Gastrocnemius medialis (tissue), 4 donors: ENCODE measurements at regions not wholly inside any gene's neighbourhood (a gene's known extent, or its start where the extent isn't known, plus 50 kb on each side); places are given as distances from the start of the nearest gene placed in this dataset.

ENCODE experiments used
- ATAC-seq, 2 donors: fragments of 150-250 bp; one replicate each; pipeline ENCODE4 v1.9.1; 2016
- DNase-seq, 2 donors: peaks; one replicate each; pipeline ENCODE4 v3.0.0-alpha.2; 2019
- H3K27ac ChIP-seq, 4 donors: fragments of 200-600 bp; sonication (generic); 1 replicate in 1 of 4; 2 replicates in 3 of 4; pipeline ENCODE4 v1.5.1; 2016 to 2018; ENCODE audit warnings: mild to moderate bottlenecking in 2 of 4, moderate library complexity in 1 of 4
- H3K27me3 ChIP-seq, 3 donors: fragments of 200-600 bp; sonication (generic) in 2 of 3; 1 replicate in 1 of 3; 2 replicates in 2 of 3; pipeline versions ENCODE4 v1.5.1 to v1.6.0; 2016 to 2019; ENCODE audit warnings: mild to moderate bottlenecking in 1 of 3, moderate library complexity in 1 of 3
- H3K36me3 ChIP-seq, 2 donors: fragments of 200-600 bp; sonication (generic) in 1 of 2; one replicate each; pipeline ENCODE4 v1.5.1; 2017 to 2018
- H3K4me1 ChIP-seq, 2 donors: fragments of 200-600 bp; sonication (generic) in 1 of 2; one replicate each; pipeline ENCODE4 v1.5.1; 2016 to 2017; ENCODE audit warnings: mild to moderate bottlenecking in 2 of 2
- H3K4me3 ChIP-seq, 4 donors: fragments of 200-600 bp; sonication (generic) in 3 of 4; 1 replicate in 1 of 4; 2 replicates in 3 of 4; pipeline ENCODE4 v1.5.1; 2016 to 2019; ENCODE audit warnings: mild to moderate bottlenecking in 2 of 4
- H3K9me3 ChIP-seq, 3 donors: fragments of 200-600 bp; sonication (generic) in 2 of 3; 1 replicate in 1 of 3; 2 replicates in 2 of 3; pipeline ENCODE4 v1.5.1; 2016 to 2019
- CTCF ChIP-seq, 5 experiments: fragments of 450-650 bp in 3 of 5; fragments of 200-600 bp in 2 of 5; sonication (generic) in 2 of 5; IDR thresholded peaks in 4 of 5; conservative IDR thresholded peaks in 1 of 5; 1 replicate in 4 of 5; 2 replicates in 1 of 5; pipeline ENCODE4 v1.5.1; 2016 to 2019; ENCODE audit warnings: antibody characterized with exemption in 5 of 5, mild to moderate bottlenecking in 3 of 5, moderate library complexity in 3 of 5
- POLR2A ChIP-seq, 2 donors: fragments of 450-650 bp; IDR thresholded peaks; one replicate each; pipeline ENCODE4 v1.6.1; 2017; ENCODE audit warnings: antibody characterized with exemption in 2 of 2, mild to moderate bottlenecking in 2 of 2, moderate library complexity in 2 of 2
- in situ Hi-C, 4 donors: fragments of 200-750 bp; cut with MboI; loops; one replicate each; pipeline versions ENCODE4 v1.15.0 to v1.8.0; 2017; ENCODE audit warnings: low sequenced_read_pairs in 4 of 4
- intact Hi-C: fragments of 100-400 bp; cut with DNase I; formaldehyde crosslinking; loops from one replicate; pipeline ENCODE4 v1.15.1; 2023; ENCODE audit warnings: low total_unique reads

GRCh38 chr6:49087369-49087768 is 375.7 kb downstream of the MMUT start:
- in situ Hi-C loops: no loop called here

GRCh38 chr6:49082611-49083010 is 380.4 kb downstream of the MMUT start:
- H3K9me3 ChIP-seq: no peaks in the 10 kb centered on the region
- intact Hi-C loops: no loop called here
- no peak for TF ChIP-seq POLR2A (IDR thresholded peaks at IDR 0.05)
- TF ChIP-seq CTCF (IDR thresholded peaks at IDR 0.05 in 4 of 5, conservative IDR thresholded peaks at IDR 0.05 in 1 of 5): no peak
- H3K4me3 ChIP-seq: no peak overlapping the region
- no peaks in the 10 kb centered on the region for H3K27me3 ChIP-seq
- no peaks in the 10 kb centered on the region for H3K4me1 ChIP-seq
- ATAC-seq (no peak), DNase-seq (no peak)
- in situ Hi-C loops: no loop called here
- no peak overlapping the region for H3K27ac ChIP-seq
- H3K36me3 ChIP-seq: no peaks in the 10 kb centered on the region

More at GRCh38 chr6:49087369-49087768, 375.7 kb downstream of the MMUT start:
- ATAC-seq (no peak), DNase-seq (no peak)
- H3K4me3 ChIP-seq: no peak overlapping the region
- intact Hi-C loops: no loop called here
- TF ChIP-seq CTCF (IDR thresholded peaks at IDR 0.05 in 4 of 5, conservative IDR thresholded peaks at IDR 0.05 in 1 of 5): no peak
- TF ChIP-seq POLR2A (IDR thresholded peaks at IDR 0.05): no peak
- H3K4me1 ChIP-seq: no peaks in the 10 kb centered on the region
- no peaks in the 10 kb centered on the region for H3K27me3 ChIP-seq
- H3K36me3 ChIP-seq: no peaks in the 10 kb centered on the region
- H3K9me3 ChIP-seq: no peaks in the 10 kb centered on the region
- no peak overlapping the region for H3K27ac ChIP-seq

GRCh38 chr6:49072885-49073620 is 390.0 kb downstream of the MMUT start:
- no peak for DNase-seq
- Histone ChIP-seq H3K9me3 (no peaks in the 10 kb centered on the region), H3K36me3 (no peaks in the 10 kb centered on the region), H3K4me1 (no peaks in the 10 kb centered on the region), H3K27ac (no peak overlapping the region), H3K27me3 (no peaks in the 10 kb centered on the region), H3K4me3 (no peak overlapping the region)
- no peak for ATAC-seq
- TF ChIP-seq POLR2A (IDR thresholded peaks at IDR 0.05): no peak
- no peak for TF ChIP-seq CTCF (IDR thresholded peaks at IDR 0.05 in 4 of 5, conservative IDR thresholded peaks at IDR 0.05 in 1 of 5)
- in situ Hi-C loops: no loop called here
- intact Hi-C loops: no loop called here

GRCh38 chr6:49072146-49072545 is 390.9 kb downstream of the MMUT start:
- H3K36me3 ChIP-seq: no peaks in the 10 kb centered on the region
- intact Hi-C loops: no loop called here
- H3K9me3 ChIP-seq: no peaks in the 10 kb centered on the region
- no peaks in the 10 kb centered on the region for H3K27me3 ChIP-seq
- no peaks in the 10 kb centered on the region for H3K4me1 ChIP-seq
- H3K4me3 ChIP-seq: no peak overlapping the region
- in situ Hi-C loops: no loop called here
- H3K27ac ChIP-seq: no peak overlapping the region
- no peak for TF ChIP-seq POLR2A (IDR thresholded peaks at IDR 0.05)
- no peak for TF ChIP-seq CTCF (IDR thresholded peaks at IDR 0.05 in 4 of 5, conservative IDR thresholded peaks at IDR 0.05 in 1 of 5)
- ATAC-seq: no peak
- no peak for DNase-seq

GRCh38 chr6:49070411-49070810 is 392.6 kb downstream of the MMUT start:
- ATAC-seq: no peak
- no peak for DNase-seq
- Histone ChIP-seq H3K27ac (no peak overlapping the region), H3K27me3 (no peaks in the 10 kb centered on the region), H3K9me3 (no peaks in the 10 kb centered on the region), H3K4me1 (no peaks in the 10 kb centered on the region), H3K36me3 (no peaks in the 10 kb centered on the region), H3K4me3 (no peak overlapping the region)
- TF ChIP-seq CTCF (IDR thresholded peaks at IDR 0.05 in 4 of 5, conservative IDR thresholded peaks at IDR 0.05 in 1 of 5) (no peak), POLR2A (IDR thresholded peaks at IDR 0.05) (no peak)
- in situ Hi-C loops (no loop called here), intact Hi-C loops (no loop called here)
